ENCODE measurements at regions not wholly inside any gene's neighbourhood (a gene's known extent, or its start where the extent isn't known, plus 50 kb on each side); places are given as distances from the start of the nearest gene placed in this dataset.

- no peak for DNase-seq
Measured at GRCh38 chr6:163663575-163663974, 249.1 kb downstream of the QKI start.

- DNase-seq, result no peak
Measured at GRCh38 chr6:163662604-163663225, 248.2 kb downstream of the QKI start.

GRCh38 chr6:163661272-163661671, 246.8 kb downstream of the QKI start:
- DNase-seq, result no peak

- no peak for DNase-seq
Measured at GRCh38 chr6:163659803-163660202, 245.3 kb downstream of the QKI start.

- DNase-seq, result no peak
Measured at GRCh38 chr6:163655217-163656121, 241.0 kb downstream of the QKI start.

GRCh38 chr6:163651915-163652668, 237.6 kb downstream of the QKI start:
- no peak for DNase-seq

GRCh38 chr6:163651426-163651825, 236.9 kb downstream of the QKI start:
- DNase-seq, result no peak

GRCh38 chr6:163648868-163649267, 234.3 kb downstream of the QKI start:
- DNase-seq, result no peak

GRCh38 chr6:163647624-163648023, 233.1 kb downstream of the QKI start:
- DNase-seq, result no peak

GRCh38 chr6:163646866-163647265, 232.3 kb downstream of the QKI start:
- DNase-seq, result no peak

GRCh38 chr6:163646133-163646532, 231.6 kb downstream of the QKI start:
- DNase-seq, result no peak

- DNase-seq, result no peak
Measured at GRCh38 chr6:163645560-163645959, 231.0 kb downstream of the QKI start.

- DNase-seq, result no peak
Measured at GRCh38 chr6:163643866-163644265, 229.3 kb downstream of the QKI start.

GRCh38 chr6:163641706-163642105, 227.2 kb downstream of the QKI start:
- DNase-seq, result no peak

GRCh38 chr6:163640641-163641040, 226.1 kb downstream of the QKI start:
- no peak for DNase-seq

GRCh38 chr6:163637524-163637923, 223.0 kb downstream of the QKI start:
- DNase-seq, result no peak

- no peak for DNase-seq
Measured at GRCh38 chr6:163635731-163636364, 221.3 kb downstream of the QKI start.

- DNase-seq, result no peak
Measured at GRCh38 chr6:163635315-163635714, 220.8 kb downstream of the QKI start.

GRCh38 chr6:163634211-163635171, 220.0 kb downstream of the QKI start:
- DNase-seq, result no peak

- no peak for DNase-seq
Measured at GRCh38 chr6:163630991-163631390, 216.5 kb downstream of the QKI start.

- DNase-seq, result no peak
Measured at GRCh38 chr6:163630572-163630971, 216.1 kb downstream of the QKI start.

GRCh38 chr6:163630096-163630495, 215.6 kb downstream of the QKI start:
- no peak for DNase-seq
